Activated naive CD4-positive, alpha-beta T cell treated with anti-CD3 and anti-CD28 coated beads, Interleukin-2, amount 50 U/mL, for 24 hours (primary cell): ENCODE measurements at regions not wholly inside any gene's neighbourhood (a gene's known extent, or its start where the extent isn't known, plus 50 kb on each side); places are given as distances from the start of the nearest gene placed in this dataset.

Experiments used
- H3K27ac Mint-ChIP-seq: one replicate; pipeline ENCODE4 v1.8.0; 2021; ENCODE audit warnings: mild to moderate bottlenecking, mixed read lengths
- H3K27me3 Mint-ChIP-seq: one replicate; pipeline ENCODE4 v1.8.0; 2021; ENCODE audit warnings: mixed read lengths
- H3K36me3 Mint-ChIP-seq: one replicate; pipeline ENCODE4 v1.8.0; 2021; ENCODE audit warnings: mixed read lengths
- H3K4me1 Mint-ChIP-seq: one replicate; pipeline ENCODE4 v1.8.0; 2021; ENCODE audit warnings: mixed read lengths
- H3K4me3 Mint-ChIP-seq: one replicate; pipeline ENCODE4 v1.8.0; 2021; ENCODE audit warnings: mild to moderate bottlenecking, mixed read lengths
- H3K9me3 Mint-ChIP-seq: one replicate; pipeline ENCODE4 v1.8.0; 2021; ENCODE audit warnings: mixed read lengths

- H3K9me3 Mint-ChIP-seq, result no peaks in the 10 kb centered on the region
- no peaks in the 10 kb centered on the region for H3K36me3 Mint-ChIP-seq
- H3K4me3 Mint-ChIP-seq, result no peak overlapping the region
Measured at GRCh38 chr10:10273661-10274060, 744.0 kb upstream of the CELF2 start.

GRCh38 chr10:10279906-10280305 is 737.8 kb upstream of the CELF2 start:
- no peak overlapping the region for H3K4me3 Mint-ChIP-seq
- H3K36me3 Mint-ChIP-seq, result no peaks in the 10 kb centered on the region
- no peak overlapping the region for H3K27ac Mint-ChIP-seq
- H3K4me1 Mint-ChIP-seq, result no peaks in the 10 kb centered on the region
- no peaks in the 10 kb centered on the region for H3K9me3 Mint-ChIP-seq
- H3K27me3 Mint-ChIP-seq, result peaks cover under 1% of the 10 kb centered on the region

More at GRCh38 chr10:10273661-10274060, 744.0 kb upstream of the CELF2 start:
- Mint-ChIP-seq H3K27ac (no peak overlapping the region), H3K4me1 (no peaks in the 10 kb centered on the region), H3K27me3 (peaks cover 3% of the 10 kb centered on the region)

- H3K9me3 Mint-ChIP-seq, result no peaks in the 10 kb centered on the region
- H3K4me3 Mint-ChIP-seq, result no peak overlapping the region
- peaks cover 4% of the 10 kb centered on the region for H3K27me3 Mint-ChIP-seq
- no peaks in the 10 kb centered on the region for H3K4me1 Mint-ChIP-seq
- H3K27ac Mint-ChIP-seq, result no peak overlapping the region
- H3K36me3 Mint-ChIP-seq, result no peaks in the 10 kb centered on the region
Measured at GRCh38 chr10:10292501-10292900, 725.2 kb upstream of the CELF2 start.

GRCh38 chr10:10293041-10293440 is 724.6 kb upstream of the CELF2 start:
- Mint-ChIP-seq H3K4me3 (no peak overlapping the region), H3K27me3 (peaks cover 4% of the 10 kb centered on the region), H3K36me3 (no peaks in the 10 kb centered on the region), H3K9me3 (no peaks in the 10 kb centered on the region), H3K27ac (no peak overlapping the region), H3K4me1 (no peaks in the 10 kb centered on the region)

- no peaks in the 10 kb centered on the region for H3K4me1 Mint-ChIP-seq
Measured at GRCh38 chr10:10293481-10293951, 724.2 kb upstream of the CELF2 start.

GRCh38 chr10:10294184-10294880 is 723.3 kb upstream of the CELF2 start:
- H3K27ac Mint-ChIP-seq, result no peak overlapping the region
- H3K27me3 Mint-ChIP-seq, result peaks cover 2% of the 10 kb centered on the region
- H3K4me3 Mint-ChIP-seq, result no peak overlapping the region

More at GRCh38 chr10:10293481-10293951, 724.2 kb upstream of the CELF2 start:
- Mint-ChIP-seq H3K9me3 (no peaks in the 10 kb centered on the region), H3K27ac (no peak overlapping the region), H3K27me3 (peaks cover 4% of the 10 kb centered on the region), H3K36me3 (no peaks in the 10 kb centered on the region), H3K4me3 (no peak overlapping the region)

GRCh38 chr10:10294881-10295529 is 722.7 kb upstream of the CELF2 start:
- Mint-ChIP-seq H3K36me3 (no peaks in the 10 kb centered on the region), H3K27ac (no peak overlapping the region), H3K4me1 (no peaks in the 10 kb centered on the region)

More at GRCh38 chr10:10294184-10294880, 723.3 kb upstream of the CELF2 start:
- no peaks in the 10 kb centered on the region for H3K4me1 Mint-ChIP-seq
- no peaks in the 10 kb centered on the region for H3K9me3 Mint-ChIP-seq
- H3K36me3 Mint-ChIP-seq, result no peaks in the 10 kb centered on the region

GRCh38 chr10:10295537-10295936 is 722.1 kb upstream of the CELF2 start:
- no peak overlapping the region for H3K27ac Mint-ChIP-seq
- H3K36me3 Mint-ChIP-seq, result no peaks in the 10 kb centered on the region
- no peaks in the 10 kb centered on the region for H3K4me1 Mint-ChIP-seq
- no peaks in the 10 kb centered on the region for H3K9me3 Mint-ChIP-seq
- no peak overlapping the region for H3K4me3 Mint-ChIP-seq
- no peaks in the 10 kb centered on the region for H3K27me3 Mint-ChIP-seq

More at GRCh38 chr10:10294881-10295529, 722.7 kb upstream of the CELF2 start:
- H3K4me3 Mint-ChIP-seq, result no peak overlapping the region
- H3K27me3 Mint-ChIP-seq, result no peaks in the 10 kb centered on the region
- H3K9me3 Mint-ChIP-seq, result no peaks in the 10 kb centered on the region

- Mint-ChIP-seq H3K36me3 (no peaks in the 10 kb centered on the region), H3K4me3 (no peak overlapping the region), H3K4me1 (no peaks in the 10 kb centered on the region), H3K27ac (no peak overlapping the region), H3K27me3 (peaks cover 4% of the 10 kb centered on the region), H3K9me3 (no peaks in the 10 kb centered on the region)
Measured at GRCh38 chr10:10302689-10303088, 715.0 kb upstream of the CELF2 start.

- Mint-ChIP-seq H3K36me3 (no peaks in the 10 kb centered on the region), H3K27me3 (peaks cover 11% of the 10 kb centered on the region), H3K4me1 (no peaks in the 10 kb centered on the region), H3K27ac (no peak overlapping the region), H3K4me3 (no peak overlapping the region), H3K9me3 (no peaks in the 10 kb centered on the region)
Measured at GRCh38 chr10:10307036-10307435, 710.6 kb upstream of the CELF2 start.

GRCh38 chr10:10307551-10307950 is 710.1 kb upstream of the CELF2 start:
- Mint-ChIP-seq H3K4me3 (no peak overlapping the region), H3K27me3 (peaks cover 11% of the 10 kb centered on the region), H3K9me3 (no peaks in the 10 kb centered on the region), H3K36me3 (no peaks in the 10 kb centered on the region), H3K27ac (no peak overlapping the region), H3K4me1 (no peaks in the 10 kb centered on the region)

GRCh38 chr10:10310498-10310897 is 707.2 kb upstream of the CELF2 start:
- Mint-ChIP-seq H3K27ac (no peak overlapping the region), H3K27me3 (peaks cover 7% of the 10 kb centered on the region), H3K4me1 (no peaks in the 10 kb centered on the region), H3K4me3 (no peak overlapping the region), H3K9me3 (no peaks in the 10 kb centered on the region), H3K36me3 (no peaks in the 10 kb centered on the region)

- no peaks in the 10 kb centered on the region for H3K36me3 Mint-ChIP-seq
- H3K9me3 Mint-ChIP-seq, result no peaks in the 10 kb centered on the region
- H3K4me3 Mint-ChIP-seq, result no peak overlapping the region
- H3K27me3 Mint-ChIP-seq, result peaks cover 9% of the 10 kb centered on the region
- no peaks in the 10 kb centered on the region for H3K4me1 Mint-ChIP-seq
- no peak overlapping the region for H3K27ac Mint-ChIP-seq
Measured at GRCh38 chr10:10311966-10312365, 705.7 kb upstream of the CELF2 start.

- no peak overlapping the region for H3K27ac Mint-ChIP-seq
- no peak overlapping the region for H3K4me3 Mint-ChIP-seq
- H3K27me3 Mint-ChIP-seq, result peaks cover 13% of the 10 kb centered on the region
- H3K36me3 Mint-ChIP-seq, result no peaks in the 10 kb centered on the region
- H3K9me3 Mint-ChIP-seq, result no peaks in the 10 kb centered on the region
- H3K4me1 Mint-ChIP-seq, result no peaks in the 10 kb centered on the region
Measured at GRCh38 chr10:10313149-10313835, 704.4 kb upstream of the CELF2 start.

- H3K27ac Mint-ChIP-seq, result no peak overlapping the region
- no peaks in the 10 kb centered on the region for H3K4me1 Mint-ChIP-seq
- H3K4me3 Mint-ChIP-seq, result no peak overlapping the region
- no peaks in the 10 kb centered on the region for H3K9me3 Mint-ChIP-seq
- no peaks in the 10 kb centered on the region for H3K36me3 Mint-ChIP-seq
- peaks cover 16% of the 10 kb centered on the region for H3K27me3 Mint-ChIP-seq
Measured at GRCh38 chr10:10314626-10315025, 703.0 kb upstream of the CELF2 start.

GRCh38 chr10:10315989-10316388 is 701.7 kb upstream of the CELF2 start:
- Mint-ChIP-seq H3K36me3 (no peaks in the 10 kb centered on the region), H3K27ac (no peak overlapping the region), H3K4me3 (no peak overlapping the region), H3K9me3 (no peaks in the 10 kb centered on the region), H3K4me1 (no peaks in the 10 kb centered on the region), H3K27me3 (peaks cover 10% of the 10 kb centered on the region)
